H1 (cell line): ENCODE measurements at regions not wholly inside any gene's neighbourhood (a gene's known extent, or its start where the extent isn't known, plus 50 kb on each side); places are given as distances from the start of the nearest gene placed in this dataset.

ENCODE experiments used
- BRCA1 ChIP-seq: IDR thresholded peaks from 2 replicates; pipeline ENCODE4 v1.6.1; 2012; ENCODE audit warnings: low read depth, low read length, improper control_type of control experiment
- JUND ChIP-seq: IDR thresholded peaks from 2 replicates; pipeline ENCODE4 v1.6.1; 2011; ENCODE audit warnings: mild to moderate bottlenecking, improper control_type of control experiment, low read length
- KDM5A ChIP-seq: fragments of 200-600 bp; IDR thresholded peaks from 2 replicates; pipeline ENCODE4 v1.7.1; 2012; ENCODE audit warnings: mild to moderate bottlenecking, low read length, inconsistent platforms, mixed read lengths

- TF ChIP-seq KDM5A: no peak
- no peak for TF ChIP-seq BRCA1
- no peak for TF ChIP-seq JUND
These were observed 451.5 kb downstream of the GLRX3 start (continued) for GRCh38 chr10:130587718-130588117.
